Mucosa of descending colon (tissue), 3 donors: ENCODE measurements at regions not wholly inside any gene's neighbourhood (a gene's known extent, or its start where the extent isn't known, plus 50 kb on each side); places are given as distances from the start of the nearest gene placed in this dataset.

ENCODE experiments used
- ATAC-seq: fragments of 200-7000 bp; cut with Tn5 transposase; one replicate; pipeline ENCODE4 v1.9.1; 2020; ENCODE audit warnings: mild to moderate bottlenecking, moderate library complexity
- DNase-seq, 3 donors: peaks; one replicate each; pipeline ENCODE4 v3.0.0-alpha.2; 2020
- H3K36me3 ChIP-seq: fragments of 200-600 bp; one replicate; pipeline ENCODE4 v1.8.0; 2021; ENCODE audit warnings: low read depth, mild to moderate bottlenecking
- H3K4me1 ChIP-seq: fragments of 200-600 bp; one replicate; pipeline ENCODE4 v1.8.0; 2021; ENCODE audit warnings: low read depth, mild to moderate bottlenecking
- H3K4me3 ChIP-seq: fragments of 200-600 bp; one replicate; pipeline ENCODE4 v1.8.0; 2021; ENCODE audit warnings: mild to moderate bottlenecking
- H3K9me3 ChIP-seq: fragments of 200-600 bp; one replicate; pipeline ENCODE4 v1.8.0; 2021; ENCODE audit warnings: mild to moderate bottlenecking
- CTCF ChIP-seq: fragments of 200-600 bp; IDR thresholded peaks from one replicate; pipeline ENCODE4 v1.8.0; 2022; ENCODE audit warnings: antibody characterized with exemption, mild to moderate bottlenecking
- intact Hi-C, 2 donors: fragments of 100-400 bp; cut with DNase I in 1 of 2; cut with micrococcal nuclease in 1 of 2; formaldehyde crosslinking; loops; one replicate each; pipeline versions ENCODE4 v1.11.0 to v1.11.1; 2022; cut with DNase I, micrococcal nuclease
- donor health status: DM: no; HTN: no; CAD: no; lungs with moderate emphysema.
- donor health status: DM: no; HTN: no; CAD: no.
- donor health status: DM: no; HTN: yes; CAD: no.

- Histone ChIP-seq H3K36me3 (no peaks in the 10 kb centered on the region), H3K4me3 (no peak overlapping the region), H3K9me3 (no peaks in the 10 kb centered on the region), H3K4me1 (no peaks in the 10 kb centered on the region)
- intact Hi-C loops: no loop called here
- DNase-seq (no peak), ATAC-seq (no peak)
- TF ChIP-seq CTCF: no peak
Observed at GRCh38 chr5:52660621-52661020, 127.1 kb upstream of the ITGA1 start.

GRCh38 chr5:52661903-52662595 is 125.7 kb upstream of the ITGA1 start:
- TF ChIP-seq CTCF: no peak
- ATAC-seq: no peak
- intact Hi-C loops: no loop called here
- H3K9me3 ChIP-seq: no peaks in the 10 kb centered on the region
- no peaks in the 10 kb centered on the region for H3K36me3 ChIP-seq
- no peak overlapping the region for H3K4me3 ChIP-seq
- no peaks in the 10 kb centered on the region for H3K4me1 ChIP-seq
- no peak for DNase-seq

GRCh38 chr5:52665559-52665958 is 122.2 kb upstream of the ITGA1 start:
- no peak for ATAC-seq
- Histone ChIP-seq H3K36me3 (no peaks in the 10 kb centered on the region), H3K9me3 (no peaks in the 10 kb centered on the region), H3K4me1 (no peaks in the 10 kb centered on the region), H3K4me3 (no peak overlapping the region)
- intact Hi-C loops: no loop called here
- TF ChIP-seq CTCF: no peak
- no peak for DNase-seq

- no peak for DNase-seq
- Histone ChIP-seq H3K4me1 (no peaks in the 10 kb centered on the region), H3K36me3 (no peaks in the 10 kb centered on the region), H3K9me3 (no peaks in the 10 kb centered on the region), H3K4me3 (no peak overlapping the region)
- ATAC-seq: no peak
- intact Hi-C loops: no loop called here
- no peak for TF ChIP-seq CTCF
Observed at GRCh38 chr5:52668139-52668538, 119.6 kb upstream of the ITGA1 start.

- TF ChIP-seq CTCF: no peak
- H3K4me3 ChIP-seq: no peak overlapping the region
- intact Hi-C loops: no loop called here
Observed at GRCh38 chr5:52668544-52669185, 119.1 kb upstream of the ITGA1 start.

More at GRCh38 chr5:52668544-52669185, 119.1 kb upstream of the ITGA1 start:
- Histone ChIP-seq H3K4me1 (no peaks in the 10 kb centered on the region), H3K9me3 (no peaks in the 10 kb centered on the region), H3K36me3 (no peaks in the 10 kb centered on the region)
- ATAC-seq (no peak), DNase-seq (no peak)
